ENCODE measurements at regions not wholly inside any gene's neighbourhood (a gene's known extent, or its start where the extent isn't known, plus 50 kb on each side); places are given as distances from the start of the nearest gene placed in this dataset.

DNA sequence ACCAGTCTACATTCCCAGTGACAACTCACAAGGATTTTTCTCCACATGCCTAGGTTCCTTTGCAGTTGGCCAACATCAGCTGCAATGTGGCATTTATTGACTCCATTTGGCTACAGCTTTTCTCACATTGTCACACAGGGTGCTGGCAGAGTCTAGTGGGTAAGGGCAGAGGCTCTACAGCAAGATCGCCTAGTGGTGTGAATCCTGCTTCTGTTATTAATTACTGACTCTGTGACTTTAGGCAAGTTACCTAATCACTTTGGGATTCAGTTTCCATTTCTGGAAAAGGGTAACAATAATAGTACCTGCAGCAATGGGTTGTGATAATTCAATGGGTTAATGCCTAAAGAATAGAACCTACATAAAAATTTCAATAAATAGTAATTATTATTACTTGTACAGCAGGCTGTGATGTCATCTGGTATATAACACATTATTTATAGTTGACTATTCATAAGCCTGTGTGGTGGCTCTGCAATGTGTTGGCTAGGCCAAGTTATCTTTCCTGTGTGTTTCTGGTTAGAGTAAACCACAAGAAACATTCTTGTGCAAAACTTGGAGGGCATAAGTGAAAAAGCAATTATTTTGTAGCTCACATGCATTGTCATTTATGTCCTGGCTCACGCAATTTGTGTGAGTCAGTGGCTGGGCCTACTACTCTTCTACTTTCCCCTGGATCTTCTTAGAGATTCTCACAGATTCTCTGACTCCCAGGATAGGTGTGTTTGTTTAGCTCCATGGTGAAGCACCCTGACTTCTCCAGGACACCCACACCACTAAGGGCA, 59.5 kb downstream of the PTGS2 start:
- no peak for DNase-seq (ENCODE audit: low read depth, low spot score)

DNA sequence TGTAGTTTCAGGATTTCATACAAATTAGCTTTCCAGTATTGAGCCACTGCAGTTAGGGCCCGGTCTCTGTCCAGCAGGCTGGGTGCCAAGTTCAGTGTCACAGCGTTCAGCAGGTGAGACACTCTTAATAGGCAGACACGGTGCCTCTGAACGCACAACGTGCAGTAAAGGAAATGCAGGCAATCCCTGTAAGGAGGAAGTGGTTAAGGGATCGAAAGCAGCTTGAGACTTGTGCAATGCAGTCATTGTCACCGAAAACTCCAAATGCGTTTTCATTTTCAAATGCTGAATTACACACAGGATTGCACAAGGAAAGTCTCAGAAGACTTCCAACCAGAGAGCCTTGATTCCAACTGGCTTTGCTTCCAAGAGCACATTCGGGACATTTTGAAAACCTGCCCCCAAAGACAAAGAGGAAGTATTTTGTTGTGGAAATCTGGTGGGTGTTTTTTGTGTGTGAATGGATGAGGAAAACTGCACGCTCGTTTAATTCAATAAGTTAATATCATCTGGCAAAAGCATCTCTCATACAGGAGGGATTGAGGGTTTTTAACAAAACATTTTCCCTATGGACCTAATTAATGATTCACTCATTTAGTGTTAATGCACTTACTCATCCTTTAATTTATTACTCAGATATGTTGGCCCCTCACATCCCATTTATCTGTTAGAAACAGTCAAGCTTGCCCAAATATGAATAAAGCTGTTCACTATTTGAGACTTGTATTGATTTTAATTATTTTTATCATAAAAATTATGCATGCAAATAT, 61.6 kb downstream of the PTGS2 start:
- no peak for DNase-seq (ENCODE audit: low read depth, low spot score)

DNA sequence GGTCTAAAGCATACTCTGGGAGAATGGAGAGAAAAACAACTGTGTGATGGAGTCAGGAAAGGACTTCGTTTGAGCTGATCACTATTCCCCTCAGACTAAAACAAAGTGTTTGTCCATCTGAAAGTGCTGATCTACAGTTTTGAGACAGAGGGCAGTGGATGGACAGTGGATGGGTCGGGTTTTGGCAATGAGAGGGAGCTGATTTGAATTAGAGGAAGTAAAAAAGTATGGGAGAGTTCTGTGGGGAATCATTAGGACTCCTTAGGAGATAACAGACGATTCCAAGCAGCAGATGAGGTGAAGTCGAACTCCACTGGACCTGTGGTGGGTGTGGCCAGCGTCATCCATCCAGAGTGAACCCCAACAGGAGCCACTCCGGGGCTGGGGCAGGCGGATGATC, 62.3 kb downstream of the PTGS2 start:
- DNase-seq (ENCODE audit: low read depth, low spot score), result no peak

- DNase-seq (ENCODE audit: low read depth, low spot score), result no peak
Observed at GRCh38 chr1:186616511-186616910, 63.7 kb downstream of the PTGS2 start.

DNA sequence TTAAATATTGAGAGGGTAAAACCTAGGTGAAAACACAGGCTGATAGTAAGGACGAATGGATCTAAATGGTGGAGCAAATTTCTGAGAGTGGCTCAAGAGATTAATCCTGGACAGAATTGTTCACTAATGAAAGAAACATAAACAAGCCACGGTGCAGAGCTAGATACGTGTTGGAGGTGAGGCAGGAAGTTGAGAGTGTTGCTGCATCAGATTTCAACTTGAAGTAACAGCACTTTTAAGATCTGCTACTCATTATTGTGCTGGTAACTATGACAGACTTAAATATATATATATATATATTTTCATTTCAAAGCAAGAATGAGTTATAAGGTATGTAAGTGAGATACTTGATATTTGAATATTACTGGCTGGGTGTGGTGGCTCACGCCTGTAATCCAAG, 64.9 kb downstream of the PTGS2 start:
- no peak for DNase-seq (ENCODE audit: low read depth, low spot score)

GRCh38 chr1:186611156-186611555, 69.1 kb downstream of the PTGS2 start:
- DNase-seq (ENCODE audit: low read depth, low spot score), result no peak

DNA sequence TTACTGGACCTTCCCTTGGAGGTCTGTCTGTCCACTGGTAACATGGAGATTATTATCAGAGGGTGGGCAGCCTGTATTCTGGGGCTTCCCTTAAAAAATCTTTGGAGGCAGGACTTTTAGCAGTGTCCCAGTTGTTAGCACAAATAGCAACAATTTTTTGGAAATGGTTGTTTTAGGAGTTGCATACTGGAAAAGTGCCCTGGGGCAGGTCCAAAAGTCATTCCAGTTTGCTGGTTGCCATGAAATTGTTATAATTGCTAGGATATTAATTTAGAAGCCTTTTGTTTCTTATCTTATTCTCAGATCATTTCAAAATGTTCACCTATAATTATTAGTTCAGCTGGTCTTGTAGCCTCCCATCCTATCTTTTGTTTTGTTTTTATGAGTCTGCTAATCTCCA, 71.0 kb downstream of the PTGS2 start:
- DNase-seq (ENCODE audit: low read depth, low spot score), result no peak

- peak; percentile 24 for DNase-seq (ENCODE audit: low read depth, low spot score)
Observed at GRCh38 chr1:186605762-186606350, 74.4 kb downstream of the PTGS2 start.

DNA sequence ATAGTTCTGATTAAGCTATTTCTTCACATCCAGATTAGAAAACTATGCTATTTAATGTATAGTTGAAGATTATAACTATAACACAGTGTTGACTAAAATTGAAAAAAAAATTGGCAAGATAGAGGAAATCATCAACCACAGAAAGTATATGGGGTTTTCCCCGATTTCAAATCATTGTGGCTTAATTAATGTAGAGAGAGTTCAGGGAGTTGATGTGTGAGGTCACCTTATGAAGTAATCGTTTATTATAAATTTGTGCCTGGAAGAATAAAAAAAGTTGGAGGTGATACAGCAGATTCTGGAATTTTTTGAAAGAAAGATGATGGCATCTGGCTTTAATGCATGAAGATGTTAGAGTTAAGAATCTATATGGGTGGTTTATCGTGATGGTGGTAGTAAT, 84.3 kb downstream of the PTGS2 start:
- DNase-seq (ENCODE audit: low read depth, low spot score), result no peak

GRCh38 chr1:186578325-186579016, 101.8 kb downstream of the PTGS2 start:
- no peak for DNase-seq (ENCODE audit: low read depth, low spot score)

DNA sequence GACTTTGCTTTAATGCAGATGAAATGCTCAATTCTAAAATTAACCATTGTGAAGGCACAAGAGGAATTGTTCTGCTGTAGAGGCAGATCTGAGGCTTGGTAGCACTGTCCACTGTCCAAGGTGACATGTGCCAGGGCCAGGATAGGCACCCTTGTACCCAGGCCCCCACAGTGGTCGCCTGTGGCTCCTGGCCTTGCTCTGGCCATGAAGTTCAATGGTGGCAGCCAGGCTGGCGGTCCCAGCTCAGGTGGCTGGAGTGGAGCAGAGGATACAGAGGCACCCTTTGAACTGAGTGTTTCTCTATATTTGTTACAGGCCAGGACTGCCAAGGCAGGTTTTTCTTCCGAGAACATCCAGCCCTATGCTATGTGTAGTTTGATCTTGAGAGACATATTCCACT, 102.6 kb downstream of the PTGS2 start:
- DNase-seq (ENCODE audit: low read depth, low spot score), result no peak

DNA sequence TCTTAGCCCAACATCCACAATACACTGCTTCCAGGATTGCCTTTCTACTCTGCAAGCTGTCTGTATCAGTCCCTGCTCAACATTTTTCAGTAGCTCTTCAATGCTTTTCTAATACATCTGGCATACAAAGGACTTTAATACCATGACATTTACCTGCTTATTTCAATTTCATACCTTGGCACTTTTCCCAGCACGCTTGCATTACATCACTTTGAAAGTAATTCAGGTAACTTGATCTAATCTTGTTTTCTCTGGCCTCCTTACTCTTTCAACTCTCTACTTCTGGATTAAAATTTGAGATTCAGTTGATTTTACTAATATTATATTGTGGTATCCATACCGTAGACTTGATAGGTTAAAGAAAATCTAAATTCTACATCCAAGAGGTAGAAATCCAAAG, 103.0 kb downstream of the PTGS2 start:
- DNase-seq (ENCODE audit: low read depth, low spot score), result no peak

- no peak for DNase-seq (ENCODE audit: low read depth, low spot score)
Observed at GRCh38 chr1:186575348-186575747, 104.9 kb downstream of the PTGS2 start.

GRCh38 chr1:186574926-186575325, 105.3 kb downstream of the PTGS2 start:
- DNase-seq (ENCODE audit: low read depth, low spot score), result no peak

DNA sequence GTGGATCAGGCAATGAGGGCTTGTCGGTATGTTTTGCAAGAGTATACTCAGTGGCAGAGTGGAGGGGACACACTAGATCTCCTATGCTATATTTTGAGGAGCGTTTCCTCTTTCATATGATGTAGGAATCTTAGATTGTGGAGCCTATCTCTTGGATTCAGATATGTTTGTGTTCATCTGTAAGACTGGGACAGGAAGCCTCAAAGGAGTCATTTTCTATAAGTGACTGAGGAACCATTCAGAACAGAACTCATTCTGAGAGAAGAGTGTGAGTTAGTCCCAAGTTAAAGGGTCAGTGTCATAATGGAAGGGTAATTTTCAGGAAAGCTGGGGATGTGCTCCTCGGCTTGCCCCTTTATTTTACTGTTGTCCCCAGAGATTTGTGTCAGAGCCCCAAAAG, 107.7 kb downstream of the PTGS2 start:
- no peak for DNase-seq (ENCODE audit: low read depth, low spot score)

DNA sequence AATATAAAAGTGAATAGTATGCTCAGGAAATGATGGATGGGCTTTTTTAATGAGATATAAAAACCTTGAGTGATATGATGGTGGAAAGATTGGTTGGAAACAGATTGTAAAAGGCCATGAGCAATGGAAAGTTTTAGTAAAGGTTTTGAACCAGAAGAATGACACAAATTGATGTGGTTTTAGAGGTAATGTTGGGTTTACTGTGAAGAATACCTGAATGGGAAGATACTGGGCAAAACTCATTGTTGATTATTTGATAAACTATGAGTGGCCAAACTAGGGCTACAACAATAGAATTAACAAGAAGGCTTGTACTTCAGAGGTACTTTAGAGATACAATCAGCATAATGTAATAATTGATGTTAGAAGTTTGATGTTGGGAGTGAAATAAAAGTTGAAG, 108.5 kb downstream of the PTGS2 start:
- DNase-seq (ENCODE audit: low read depth, low spot score), result no peak

DNA sequence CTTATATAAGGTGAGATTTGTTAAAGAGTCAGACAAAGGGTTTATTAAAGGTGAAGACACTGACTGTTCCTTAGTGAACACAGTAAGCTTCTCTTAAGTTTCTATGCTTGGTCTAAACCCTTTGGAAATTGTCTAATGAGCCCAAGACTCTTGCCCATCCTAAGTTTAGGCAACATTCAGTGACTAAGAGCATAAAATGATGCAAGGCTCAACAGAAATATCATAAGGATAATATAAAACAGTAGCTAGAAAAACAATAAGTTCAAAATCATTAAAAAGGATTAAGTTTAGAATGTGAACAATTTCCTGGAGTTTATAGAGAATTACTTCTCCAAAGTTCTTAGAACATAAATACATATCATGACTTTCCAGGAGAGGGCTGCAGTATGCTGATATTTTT, 108.9 kb upstream of the PDC start:
- DNase-seq (ENCODE audit: low read depth, low spot score), result no peak

DNA sequence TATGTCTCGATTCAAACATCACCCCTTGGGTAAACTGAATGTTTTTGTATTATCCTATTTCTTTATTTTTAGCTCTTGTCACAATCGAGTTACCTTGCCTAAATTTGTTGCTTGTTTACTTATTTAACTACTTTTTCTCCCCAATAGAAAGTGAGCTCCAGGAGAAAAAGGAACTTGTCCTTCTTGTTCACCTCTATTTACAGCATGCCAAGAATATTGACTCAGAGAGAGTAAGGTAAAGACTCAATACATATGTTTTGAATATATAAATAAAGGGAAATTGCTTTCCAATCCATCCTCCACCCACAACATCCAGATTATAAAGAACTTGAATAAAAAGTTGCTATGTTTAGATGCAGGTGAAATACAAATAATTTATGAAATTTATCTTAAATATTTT, 107.3 kb upstream of the PDC start:
- no peak for DNase-seq (ENCODE audit: low read depth, low spot score)

- no peak for DNase-seq (ENCODE audit: low read depth, low spot score)
Observed at GRCh38 chr1:186566140-186566855, 105.4 kb upstream of the PDC start.

- DNase-seq (ENCODE audit: low read depth, low spot score), result no peak
Observed at GRCh38 chr1:186564582-186564981, 103.7 kb upstream of the PDC start.

DNA sequence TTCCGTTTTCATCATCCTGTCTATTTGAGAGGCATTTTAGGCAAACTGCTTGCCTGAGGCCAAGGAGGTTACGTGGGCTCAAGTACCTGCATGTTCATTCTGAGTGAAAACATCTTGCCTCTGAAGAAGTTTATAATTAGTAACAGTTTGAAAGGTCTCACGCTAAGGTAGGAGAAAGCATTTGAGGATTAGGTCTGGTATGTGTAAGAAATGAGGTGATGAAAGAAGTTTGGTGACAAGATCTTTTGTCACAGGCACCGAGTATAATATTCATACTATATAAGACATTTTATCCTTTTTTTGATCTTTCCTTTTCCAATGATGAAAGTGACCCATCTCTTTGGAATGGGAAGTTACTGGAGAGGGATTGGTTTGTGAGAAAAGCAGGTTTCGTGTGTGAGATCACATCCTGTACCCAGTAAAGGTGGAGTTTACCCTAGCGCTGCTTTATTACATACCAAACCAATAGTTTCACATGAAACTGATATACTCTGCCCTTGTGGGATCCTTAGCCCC, 98.7 kb upstream of the PDC start:
- DNase-seq (ENCODE audit: low read depth, low spot score), result no peak
